ENCODE measurements at regions not wholly inside any gene's neighbourhood (a gene's known extent, or its start where the extent isn't known, plus 50 kb on each side); places are given as distances from the start of the nearest gene placed in this dataset.
"Not testable (repeated sequence)": the region's sequence is repeated elsewhere in the genome, so short reads cannot be mapped to it uniquely, and the experiment has no call there.

- no peak for DNase-seq (ENCODE audit: low spot score)
Observed at GRCh38 chr14:62409169-62409568, 636.1 kb downstream of the KCNH5 start.

- DNase-seq (ENCODE audit: low spot score) = no peak
Observed at GRCh38 chr14:62409626-62410300, 635.5 kb downstream of the KCNH5 start.

DNA sequence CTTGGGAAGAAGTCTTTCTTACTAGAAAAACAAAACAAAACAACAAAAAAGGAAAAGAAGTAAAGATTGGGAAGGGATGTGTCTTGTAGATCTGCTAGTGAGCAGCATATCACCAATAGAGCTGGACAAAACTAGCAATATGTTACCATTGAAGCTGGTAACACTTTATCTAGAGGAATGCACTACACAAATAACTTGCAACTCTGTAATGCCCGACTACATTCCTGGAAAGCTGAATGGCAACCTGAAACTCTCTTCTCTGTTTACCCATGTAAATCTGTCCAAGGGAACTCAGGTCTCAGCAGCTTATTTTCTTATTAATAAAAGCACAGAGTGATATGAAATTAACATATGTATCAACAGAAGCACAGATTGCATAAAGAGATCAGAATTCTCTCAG lies 624.4 kb downstream of the KCNH5 start:
- no peak for DNase-seq (ENCODE audit: low spot score)

GRCh38 chr14:62428429-62429203 lies 616.6 kb downstream of the KCNH5 start:
- no peak for DNase-seq (ENCODE audit: low spot score)

DNA sequence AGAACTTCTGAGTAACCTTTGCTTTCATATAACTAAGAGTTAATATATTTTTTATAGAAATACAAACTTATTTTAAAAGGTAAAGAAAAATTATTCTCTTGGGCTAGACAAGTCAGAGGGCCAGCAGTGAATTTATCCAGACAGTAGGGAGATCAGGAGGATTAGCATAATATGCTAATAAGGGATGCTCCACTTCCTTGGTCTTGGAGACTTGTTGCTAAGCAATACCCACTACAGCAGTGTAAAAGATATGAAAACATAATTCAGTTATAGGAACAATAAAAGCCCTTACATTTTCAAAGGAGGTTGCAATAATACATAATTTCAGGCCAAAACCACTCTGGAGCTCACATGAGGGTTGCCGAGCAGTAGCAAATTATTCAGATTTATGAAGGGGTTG lies 615.6 kb downstream of the KCNH5 start:
- no peak for DNase-seq (ENCODE audit: low spot score)

DNA sequence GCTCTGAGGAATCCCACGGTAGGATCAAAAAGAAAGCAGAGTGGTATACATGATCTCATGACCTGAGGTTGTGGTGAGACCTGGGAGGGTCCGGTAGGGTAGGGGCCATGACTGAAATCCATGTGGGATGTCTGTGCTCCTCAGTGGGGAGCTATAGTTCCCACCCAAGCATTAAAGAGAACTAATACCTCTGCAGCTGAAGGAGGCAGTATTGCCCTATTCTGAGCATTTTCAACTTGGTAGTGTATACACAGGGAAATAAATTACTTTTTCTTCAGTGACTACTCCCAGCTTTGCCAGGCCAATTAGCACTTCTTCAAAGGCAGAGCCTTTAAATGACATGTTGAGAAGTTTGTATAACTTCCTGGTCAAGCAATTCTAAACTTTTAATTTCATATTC lies 613.8 kb downstream of the KCNH5 start:
- no peak for DNase-seq (ENCODE audit: low spot score)

- no peak for DNase-seq (ENCODE audit: low spot score)
Observed at GRCh38 chr14:62432955-62433354, 612.3 kb downstream of the KCNH5 start.

DNA sequence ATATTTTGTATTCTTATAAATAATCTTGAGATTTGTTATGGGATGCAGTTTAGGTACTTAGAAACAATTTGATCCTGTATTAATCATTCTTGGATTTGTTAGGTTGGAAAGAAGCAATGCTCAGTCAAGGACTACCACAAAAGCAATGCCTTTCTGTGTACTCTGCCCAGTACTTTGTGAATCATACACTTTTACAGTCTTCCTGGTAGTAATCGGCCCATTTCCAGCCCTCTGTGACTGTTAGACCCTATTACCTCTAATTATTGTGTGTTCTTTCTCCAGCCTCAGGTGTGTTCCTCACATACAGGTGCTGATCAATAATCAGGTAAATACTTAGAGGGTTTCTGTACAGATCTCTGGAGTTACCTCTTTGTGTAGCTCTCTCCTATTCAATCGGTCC lies 609.0 kb downstream of the KCNH5 start:
- DNase-seq (ENCODE audit: low spot score) = no peak

DNA sequence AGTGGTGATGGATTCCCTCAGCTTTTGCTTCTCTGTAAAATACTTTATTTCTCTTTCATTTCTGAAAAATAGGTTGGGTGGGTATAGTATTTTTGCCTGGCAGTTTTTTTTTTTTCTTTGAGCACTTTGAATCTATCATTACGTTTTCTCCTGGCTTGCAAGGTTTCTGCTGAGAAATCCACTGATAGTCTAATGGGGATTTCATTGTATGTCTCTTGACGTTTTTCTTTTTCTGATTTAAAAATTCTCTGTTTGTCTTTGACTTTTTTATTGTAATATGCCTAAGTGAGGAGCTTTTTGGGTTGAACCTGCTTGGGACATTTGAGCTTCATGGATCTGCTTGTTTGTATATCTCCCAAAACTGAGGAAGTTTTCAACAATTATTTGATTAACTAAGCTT lies 606.0 kb downstream of the KCNH5 start:
- no peak for DNase-seq (ENCODE audit: low spot score)

- no peak for DNase-seq (ENCODE audit: low spot score)
Observed at GRCh38 chr14:62443796-62444195, 601.5 kb downstream of the KCNH5 start.

GRCh38 chr14:62445570-62445969 lies 599.7 kb downstream of the KCNH5 start:
- DNase-seq (ENCODE audit: low spot score) = no peak

GRCh38 chr14:62451221-62451620 lies 594.0 kb downstream of the KCNH5 start:
- DNase-seq (ENCODE audit: low spot score) = no peak

GRCh38 chr14:62453226-62453625 lies 592.0 kb downstream of the KCNH5 start:
- DNase-seq (ENCODE audit: low spot score) = no peak

GRCh38 chr14:62455446-62455845 lies 589.8 kb downstream of the KCNH5 start:
- no peak for DNase-seq (ENCODE audit: low spot score)

- DNase-seq (ENCODE audit: low spot score) = no peak
Observed at GRCh38 chr14:62462988-62463387, 582.3 kb downstream of the KCNH5 start.

DNA sequence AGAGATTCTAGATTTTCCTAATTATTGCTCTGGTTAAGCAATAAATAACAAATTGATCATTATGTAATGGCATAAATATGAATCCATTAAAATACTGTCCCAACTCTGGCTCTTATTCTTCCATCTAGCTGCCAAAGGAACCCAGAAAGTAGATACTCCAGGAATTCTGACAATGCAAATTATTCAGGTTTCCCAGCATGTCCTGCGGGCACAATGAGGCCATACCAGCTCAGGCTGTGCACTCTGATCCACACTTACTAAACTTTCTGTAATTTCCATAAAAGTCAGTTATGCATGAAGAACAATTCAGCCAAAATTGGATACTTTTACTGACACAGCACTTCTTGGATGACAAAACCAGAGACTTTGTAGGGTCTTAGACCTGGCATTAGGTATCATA lies 576.3 kb downstream of the KCNH5 start:
- DNase-seq (ENCODE audit: low spot score) = no peak

GRCh38 chr14:62470935-62471334 lies 574.3 kb downstream of the KCNH5 start:
- no peak for DNase-seq (ENCODE audit: low spot score)

GRCh38 chr14:62491146-62491545 lies 554.1 kb downstream of the KCNH5 start:
- DNase-seq (ENCODE audit: low spot score) = no peak

GRCh38 chr14:62497708-62498107 lies 547.5 kb downstream of the KCNH5 start:
- no peak for DNase-seq (ENCODE audit: low spot score)

GRCh38 chr14:62501021-62501750 lies 544.1 kb downstream of the KCNH5 start:
- DNase-seq (ENCODE audit: low spot score) = no peak

DNA sequence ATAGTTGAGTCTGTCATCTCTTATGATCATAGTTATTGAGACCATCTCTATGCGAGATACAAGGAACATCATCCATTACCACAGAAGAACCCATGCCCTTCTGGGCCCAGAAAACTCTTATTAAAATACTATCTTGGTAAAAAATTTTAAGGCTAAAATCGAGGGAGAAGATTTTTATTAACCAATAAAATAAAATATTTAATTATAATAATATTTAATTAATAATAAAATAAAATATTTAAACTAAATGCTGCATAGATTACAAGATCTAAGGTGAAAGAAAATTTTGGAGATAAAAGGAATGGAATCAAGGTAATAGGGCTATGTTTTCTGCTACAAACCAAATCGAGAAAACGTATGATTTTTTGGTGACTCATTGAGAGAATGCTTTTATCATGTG lies 540.2 kb downstream of the KCNH5 start:
- no peak for DNase-seq (ENCODE audit: low spot score)

GRCh38 chr14:62521309-62521708 lies 523.9 kb downstream of the KCNH5 start:
- DNase-seq (ENCODE audit: low spot score) = not testable (repeated sequence)

DNA sequence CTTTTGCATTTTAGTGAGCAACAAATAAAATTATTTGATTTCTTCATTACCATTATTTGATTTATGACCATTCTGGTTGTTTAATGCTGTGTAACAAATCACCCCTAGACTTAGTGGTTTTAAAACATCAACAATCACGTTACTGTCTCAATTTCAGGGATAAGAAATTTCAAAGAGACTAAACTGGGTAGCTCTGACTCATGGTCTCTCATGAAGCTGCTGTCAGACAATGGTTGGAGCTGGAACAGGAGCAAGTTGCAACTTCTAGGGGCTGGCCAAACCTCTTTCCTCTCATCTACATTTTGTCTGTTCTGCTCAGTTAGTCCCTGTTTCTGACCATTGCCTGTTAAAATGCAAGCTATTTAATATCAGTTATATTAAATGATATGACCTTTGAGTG lies 517.0 kb downstream of the KCNH5 start:
- no peak for DNase-seq (ENCODE audit: low spot score)
